ENCODE measurements at regions not wholly inside any gene's neighbourhood (a gene's known extent, or its start where the extent isn't known, plus 50 kb on each side); places are given as distances from the start of the nearest gene placed in this dataset.

DNA sequence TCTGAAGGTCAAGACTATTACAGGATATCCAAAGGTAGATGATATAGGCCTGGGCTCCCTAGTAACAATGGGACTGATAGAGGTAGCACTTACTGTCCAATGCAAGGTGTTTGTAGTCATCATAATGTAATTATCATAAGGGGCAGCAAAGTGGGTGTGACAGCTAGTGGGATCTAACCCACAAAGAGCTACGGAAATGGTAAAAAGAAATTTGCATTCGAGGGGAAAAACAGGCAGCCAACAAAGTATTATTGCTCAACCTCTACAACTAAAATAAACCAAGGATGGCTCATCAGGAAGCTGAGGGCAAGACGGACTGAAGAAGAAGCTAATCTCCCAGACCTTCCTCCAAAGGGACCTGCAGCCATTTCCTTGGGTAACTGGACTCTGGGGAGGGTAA, 211.0 kb downstream of the WDR11 start:
- Histone ChIP-seq H3K9me3 (ENCODE audit: control insufficient read depth, low read length) (no peaks in the 10 kb centered on the region), H2AFZ (no peak overlapping the region), H3K27ac (no peak overlapping the region), H3K4me3 (ENCODE audit: low read depth, low read length) (no peak overlapping the region), H3K36me3 (ENCODE audit: control insufficient read depth, insufficient read depth, low read length) (no peaks in the 10 kb centered on the region), H3K4me1 (no peaks in the 10 kb centered on the region), H3K4me2 (ENCODE audit: low read length) (no peak overlapping the region), H3K9ac (no peak overlapping the region), H3K79me2 (no peaks in the 10 kb centered on the region), H3K27me3 (ENCODE audit: control insufficient read depth, insufficient read depth, low read length) (no peaks in the 10 kb centered on the region)
- TF ChIP-seq, protein P1, sequence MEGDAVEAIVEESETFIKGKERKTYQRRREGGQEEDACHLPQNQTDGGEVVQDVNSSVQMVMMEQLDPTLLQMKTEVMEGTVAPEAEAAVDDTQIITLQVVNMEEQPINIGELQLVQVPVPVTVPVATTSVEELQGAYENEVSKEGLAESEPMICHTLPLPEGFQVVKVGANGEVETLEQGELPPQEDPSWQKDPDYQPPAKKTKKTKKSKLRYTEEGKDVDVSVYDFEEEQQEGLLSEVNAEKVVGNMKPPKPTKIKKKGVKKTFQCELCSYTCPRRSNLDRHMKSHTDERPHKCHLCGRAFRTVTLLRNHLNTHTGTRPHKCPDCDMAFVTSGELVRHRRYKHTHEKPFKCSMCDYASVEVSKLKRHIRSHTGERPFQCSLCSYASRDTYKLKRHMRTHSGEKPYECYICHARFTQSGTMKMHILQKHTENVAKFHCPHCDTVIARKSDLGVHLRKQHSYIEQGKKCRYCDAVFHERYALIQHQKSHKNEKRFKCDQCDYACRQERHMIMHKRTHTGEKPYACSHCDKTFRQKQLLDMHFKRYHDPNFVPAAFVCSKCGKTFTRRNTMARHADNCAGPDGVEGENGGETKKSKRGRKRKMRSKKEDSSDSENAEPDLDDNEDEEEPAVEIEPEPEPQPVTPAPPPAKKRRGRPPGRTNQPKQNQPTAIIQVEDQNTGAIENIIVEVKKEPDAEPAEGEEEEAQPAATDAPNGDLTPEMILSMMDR (IDR thresholded peaks at IDR 0.05): no peak

DNA sequence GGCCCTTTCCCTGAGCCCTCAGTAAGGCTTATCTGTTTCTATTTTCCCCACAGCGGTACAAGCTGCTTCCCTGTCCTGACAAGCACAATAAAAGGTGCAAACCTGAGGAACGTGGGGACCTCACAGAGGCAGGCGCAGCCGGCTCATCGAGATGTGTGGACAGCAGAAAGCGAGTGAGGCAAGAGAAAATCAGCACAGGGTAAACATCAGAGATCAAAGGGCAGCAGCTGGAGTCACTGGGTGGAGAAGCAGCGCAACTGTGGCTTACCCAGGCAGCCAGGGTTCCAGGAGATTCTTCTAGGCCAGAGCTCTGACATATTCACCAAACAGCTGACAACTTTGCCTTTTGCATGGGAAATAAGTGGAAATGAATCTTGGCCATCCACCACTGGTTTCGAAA, 212.6 kb downstream of the WDR11 start:
- H3K4me2 ChIP-seq (ENCODE audit: low read length): no peak overlapping the region
- H3K9me3 ChIP-seq (ENCODE audit: control insufficient read depth, low read length): no peaks in the 10 kb centered on the region
- H3K27ac ChIP-seq: no peak overlapping the region
- H2AFZ ChIP-seq: no peak overlapping the region
- no peak overlapping the region for H3K4me3 ChIP-seq (ENCODE audit: low read depth, low read length)
- no peaks in the 10 kb centered on the region for H3K36me3 ChIP-seq (ENCODE audit: control insufficient read depth, insufficient read depth, low read length)
- H3K4me1 ChIP-seq: no peaks in the 10 kb centered on the region
- no peaks in the 10 kb centered on the region for H3K79me2 ChIP-seq
- TF ChIP-seq, protein P1 (IDR thresholded peaks at IDR 0.05): no peak
- H3K27me3 ChIP-seq (ENCODE audit: control insufficient read depth, insufficient read depth, low read length): no peaks in the 10 kb centered on the region
- H3K9ac ChIP-seq: no peak overlapping the region

DNA sequence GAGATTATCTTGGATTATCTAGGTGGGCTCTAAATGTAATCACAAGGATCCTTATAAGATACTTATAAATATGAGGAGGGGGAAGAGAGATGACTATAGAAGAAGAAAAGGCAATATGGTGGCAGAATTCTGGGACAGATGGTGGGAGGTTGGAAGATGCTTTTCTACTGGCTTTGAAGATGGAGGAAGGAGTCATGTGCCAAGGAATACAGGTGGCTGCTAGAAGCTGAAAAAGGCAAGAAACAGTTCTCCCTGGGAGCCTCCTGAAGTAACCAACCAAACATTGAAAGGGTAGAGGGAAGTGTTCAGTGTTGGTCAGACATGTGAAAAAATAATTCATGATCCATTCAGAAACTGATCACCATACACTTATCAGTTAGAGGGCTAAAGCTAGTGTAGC, 213.3 kb downstream of the WDR11 start:
- no peak overlapping the region for H3K4me3 ChIP-seq (ENCODE audit: low read depth, low read length)
- H3K27ac ChIP-seq: no peak overlapping the region
- H3K27me3 ChIP-seq (ENCODE audit: control insufficient read depth, insufficient read depth, low read length): no peaks in the 10 kb centered on the region
- H3K9ac ChIP-seq: no peak overlapping the region
- no peaks in the 10 kb centered on the region for H3K79me2 ChIP-seq
- no peaks in the 10 kb centered on the region for H3K36me3 ChIP-seq (ENCODE audit: control insufficient read depth, insufficient read depth, low read length)
- no peak overlapping the region for H3K4me2 ChIP-seq (ENCODE audit: low read length)
- no peaks in the 10 kb centered on the region for H3K4me1 ChIP-seq
- no peaks in the 10 kb centered on the region for H3K9me3 ChIP-seq (ENCODE audit: control insufficient read depth, low read length)
- no peak overlapping the region for H2AFZ ChIP-seq
- TF ChIP-seq, protein P1 (IDR thresholded peaks at IDR 0.05): no peak

DNA sequence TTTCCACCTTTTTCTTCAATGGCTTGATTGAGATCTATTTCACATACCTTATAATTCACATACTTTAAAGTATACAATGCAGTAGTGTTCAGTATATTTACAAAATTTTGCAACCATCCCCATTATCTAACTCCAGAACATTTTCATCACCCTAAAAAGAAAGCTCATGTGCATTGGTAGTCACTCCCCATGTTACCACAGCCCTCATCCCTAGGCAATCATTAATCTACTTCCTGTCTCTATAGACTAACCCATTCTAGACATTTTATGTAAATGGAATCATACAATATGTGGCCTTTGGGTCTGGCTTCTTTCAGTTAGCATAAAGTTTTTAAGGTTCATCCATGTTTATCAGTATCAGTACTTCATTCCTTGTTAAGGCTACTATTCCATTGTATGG, 214.2 kb downstream of the WDR11 start:
- no peaks in the 10 kb centered on the region for H3K4me1 ChIP-seq
- TF ChIP-seq, protein P1 (IDR thresholded peaks at IDR 0.05): no peak
- no peaks in the 10 kb centered on the region for H3K79me2 ChIP-seq
- H3K9ac ChIP-seq: no peak overlapping the region
- H3K36me3 ChIP-seq (ENCODE audit: control insufficient read depth, insufficient read depth, low read length): no peaks in the 10 kb centered on the region
- no peak overlapping the region for H3K27ac ChIP-seq
- H3K4me2 ChIP-seq (ENCODE audit: low read length): no peak overlapping the region
- no peaks in the 10 kb centered on the region for H3K9me3 ChIP-seq (ENCODE audit: control insufficient read depth, low read length)
- H2AFZ ChIP-seq: no peak overlapping the region
- no peak overlapping the region for H3K4me3 ChIP-seq (ENCODE audit: low read depth, low read length)
- H3K27me3 ChIP-seq (ENCODE audit: control insufficient read depth, insufficient read depth, low read length): no peaks in the 10 kb centered on the region

DNA sequence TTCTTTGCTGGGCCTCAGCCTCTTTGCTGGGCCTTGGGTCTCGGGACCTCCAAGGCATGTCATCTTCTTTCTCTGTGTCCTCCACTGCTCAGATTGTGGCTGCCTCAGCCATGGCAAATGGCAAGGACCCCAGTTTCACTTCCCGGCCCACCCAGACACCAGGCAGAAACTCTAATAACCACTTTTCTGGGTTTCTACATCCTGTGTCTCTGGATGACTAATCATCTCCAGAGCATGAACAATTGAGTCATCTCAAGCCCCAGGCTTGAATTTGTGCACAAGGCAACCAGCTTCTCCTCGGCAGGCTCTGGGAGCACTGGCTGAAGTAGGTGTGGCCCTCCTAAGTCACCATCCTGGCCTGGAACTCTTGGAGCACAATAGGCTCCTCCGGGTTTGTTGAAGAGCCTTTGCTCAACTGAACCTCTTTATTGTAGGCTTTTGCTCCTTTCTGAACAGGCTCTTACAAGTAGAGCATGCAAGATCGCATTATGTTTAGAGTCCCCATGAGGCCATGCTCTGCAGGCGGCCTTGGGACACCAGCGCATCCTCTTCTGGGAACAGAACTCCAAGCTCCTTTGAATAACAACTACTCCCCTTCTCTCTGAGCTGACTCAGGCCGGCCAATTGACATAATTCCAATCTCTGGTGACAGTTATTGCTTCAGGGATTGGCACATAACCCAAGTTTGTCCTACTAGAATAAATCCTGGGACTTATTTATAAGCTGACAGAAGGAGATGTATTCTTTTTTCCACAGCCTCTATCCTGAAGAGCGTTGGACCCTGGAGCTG, 218.1 kb downstream of the WDR11 start:
- H3K27ac ChIP-seq: no peak overlapping the region
- no peak overlapping the region for H2AFZ ChIP-seq
- no peak overlapping the region for H3K4me3 ChIP-seq (ENCODE audit: low read depth, low read length)
- no peaks in the 10 kb centered on the region for H3K79me2 ChIP-seq
- TF ChIP-seq, protein P1 (IDR thresholded peaks at IDR 0.05): no peak
- H3K4me1 ChIP-seq: no peaks in the 10 kb centered on the region
- no peaks in the 10 kb centered on the region for H3K27me3 ChIP-seq (ENCODE audit: control insufficient read depth, insufficient read depth, low read length)
- H3K9ac ChIP-seq: no peak overlapping the region
- no peak overlapping the region for H3K4me2 ChIP-seq (ENCODE audit: low read length)
- H3K36me3 ChIP-seq (ENCODE audit: control insufficient read depth, insufficient read depth, low read length): no peaks in the 10 kb centered on the region
- no peaks in the 10 kb centered on the region for H3K9me3 ChIP-seq (ENCODE audit: control insufficient read depth, low read length)
